Astrocyte of the spinal cord (primary cell): ENCODE measurements at regions not wholly inside any gene's neighbourhood (a gene's known extent, or its start where the extent isn't known, plus 50 kb on each side); places are given as distances from the start of the nearest gene placed in this dataset.

ENCODE experiments used
- DNase-seq: peaks from one replicate; pipeline ENCODE4 v3.0.0; 2011; ENCODE audit warnings: low read depth, low spot score
- H3K4me3 ChIP-seq: 2 replicates; pipeline ENCODE4 v1.5.1; 2011; ENCODE audit warnings: low read depth, mild to moderate bottlenecking, low read length, moderate library complexity
- in situ Hi-C: cut with HindIII; loops from 2 replicates; pipeline ENCODE4 v1.10.0; 2017; ENCODE audit warnings: low sequenced_read_pairs
- TF ChIP-seq, protein P1 (sequence below): IDR thresholded peaks from 2 replicates; pipeline ENCODE4 v1.5.1; 2012; ENCODE audit warnings: low read depth, mild to moderate bottlenecking, low read length, inconsistent platforms

GRCh38 chr2:22734373-22735045, 650.5 kb upstream of the KLHL29 start:
- H3K4me3 ChIP-seq = no peak overlapping the region
- TF ChIP-seq, protein P1, sequence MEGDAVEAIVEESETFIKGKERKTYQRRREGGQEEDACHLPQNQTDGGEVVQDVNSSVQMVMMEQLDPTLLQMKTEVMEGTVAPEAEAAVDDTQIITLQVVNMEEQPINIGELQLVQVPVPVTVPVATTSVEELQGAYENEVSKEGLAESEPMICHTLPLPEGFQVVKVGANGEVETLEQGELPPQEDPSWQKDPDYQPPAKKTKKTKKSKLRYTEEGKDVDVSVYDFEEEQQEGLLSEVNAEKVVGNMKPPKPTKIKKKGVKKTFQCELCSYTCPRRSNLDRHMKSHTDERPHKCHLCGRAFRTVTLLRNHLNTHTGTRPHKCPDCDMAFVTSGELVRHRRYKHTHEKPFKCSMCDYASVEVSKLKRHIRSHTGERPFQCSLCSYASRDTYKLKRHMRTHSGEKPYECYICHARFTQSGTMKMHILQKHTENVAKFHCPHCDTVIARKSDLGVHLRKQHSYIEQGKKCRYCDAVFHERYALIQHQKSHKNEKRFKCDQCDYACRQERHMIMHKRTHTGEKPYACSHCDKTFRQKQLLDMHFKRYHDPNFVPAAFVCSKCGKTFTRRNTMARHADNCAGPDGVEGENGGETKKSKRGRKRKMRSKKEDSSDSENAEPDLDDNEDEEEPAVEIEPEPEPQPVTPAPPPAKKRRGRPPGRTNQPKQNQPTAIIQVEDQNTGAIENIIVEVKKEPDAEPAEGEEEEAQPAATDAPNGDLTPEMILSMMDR = no peak
- in situ Hi-C loops = no loop called here
- DNase-seq = no peak

DNA sequence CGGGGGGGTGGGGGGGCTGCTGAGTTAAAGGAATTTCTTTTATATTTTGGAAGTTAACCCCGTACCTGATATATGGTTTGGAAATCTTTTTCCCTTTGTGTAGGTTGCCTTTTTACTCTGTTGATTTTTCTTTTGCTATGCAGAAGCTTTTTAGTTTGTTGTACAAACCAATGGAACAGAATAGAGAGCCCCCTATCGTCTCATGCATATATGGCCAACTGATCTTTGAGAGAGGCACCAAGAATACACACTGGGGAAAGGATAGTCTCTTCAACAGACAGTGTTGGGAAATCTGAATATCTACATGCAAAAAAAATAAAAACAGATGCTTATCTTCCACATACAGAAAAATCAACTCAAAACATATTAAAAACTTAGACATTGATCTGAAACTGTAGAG, 647.8 kb upstream of the KLHL29 start:
- in situ Hi-C loops = no loop called here
- no peak for DNase-seq
- TF ChIP-seq, protein P1 = no peak
- no peak overlapping the region for H3K4me3 ChIP-seq

- TF ChIP-seq, protein P1 = no peak
- H3K4me3 ChIP-seq = no peak overlapping the region
Observed at GRCh38 chr2:22741216-22741615, 643.8 kb upstream of the KLHL29 start.

DNA sequence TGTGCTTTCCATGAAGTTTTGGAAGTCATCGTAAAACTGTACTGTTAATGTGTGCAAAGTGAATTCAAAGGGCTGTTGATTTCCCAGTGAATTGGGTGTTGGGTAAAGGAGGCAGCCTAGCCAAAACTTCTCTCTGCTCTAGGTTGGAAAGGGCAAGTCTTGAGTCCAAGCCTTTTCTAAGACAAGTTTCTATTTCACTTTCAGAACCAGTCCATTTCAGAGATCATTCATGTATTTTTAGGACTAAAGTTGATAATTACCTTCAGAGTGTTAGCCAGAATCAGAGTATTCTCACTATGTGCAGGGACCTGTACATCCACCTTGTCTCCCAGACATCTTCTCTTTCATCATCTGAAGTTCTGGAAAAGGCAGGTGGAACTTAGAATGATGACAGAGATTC, 636.1 kb upstream of the KLHL29 start:
- TF ChIP-seq, protein P1 = no peak
- no peak overlapping the region for H3K4me3 ChIP-seq
- DNase-seq = no peak
- in situ Hi-C loops = no loop called here

More at GRCh38 chr2:22741216-22741615, 643.8 kb upstream of the KLHL29 start:
- no peak for DNase-seq
- in situ Hi-C loops = no loop called here

- DNase-seq = no peak
- TF ChIP-seq, protein P1 = no peak
- no peak overlapping the region for H3K4me3 ChIP-seq
- in situ Hi-C loops = no loop called here
Observed at GRCh38 chr2:22753476-22753875, 631.5 kb upstream of the KLHL29 start.

DNA sequence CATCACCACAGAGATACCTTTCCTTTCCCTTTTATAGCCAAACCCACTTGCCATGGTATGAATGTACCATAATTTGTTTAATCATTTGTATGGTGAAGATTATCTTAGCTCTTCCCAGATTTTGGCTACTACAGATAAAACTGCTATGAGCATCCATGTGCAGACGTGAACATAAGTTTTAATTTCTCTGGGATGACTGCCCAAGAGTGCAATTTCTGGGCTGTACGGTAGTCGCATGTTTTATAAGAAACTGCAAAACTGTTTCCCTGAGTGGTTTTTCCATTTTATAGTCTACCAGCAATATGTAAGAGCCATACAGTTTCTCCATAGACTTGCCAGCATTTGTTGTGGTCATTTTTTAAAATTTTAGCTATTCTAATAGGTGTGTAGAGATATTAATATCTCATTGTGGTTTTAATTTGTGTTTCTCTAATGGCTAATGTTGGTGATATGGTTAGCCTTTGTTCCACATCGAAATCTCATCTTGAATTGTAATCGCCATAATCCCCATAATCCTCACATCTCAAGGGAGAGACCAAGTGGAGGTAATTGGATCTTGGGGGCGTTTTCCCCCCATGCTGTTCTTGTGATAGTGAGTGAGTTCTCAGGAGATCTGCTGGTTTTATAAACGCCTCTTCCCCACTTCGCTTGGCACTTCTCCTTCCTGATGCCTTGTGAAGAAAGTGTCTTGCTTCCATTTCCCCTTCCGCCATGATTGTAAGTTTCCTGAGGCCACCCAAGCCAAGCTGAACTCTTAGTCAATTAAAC, 628.5 kb upstream of the KLHL29 start:
- in situ Hi-C loops = no loop called here
- TF ChIP-seq, protein P1 = no peak
- no peak overlapping the region for H3K4me3 ChIP-seq
- no peak for DNase-seq
